K562 (cell line): ENCODE measurements at regions not wholly inside any gene's neighbourhood (a gene's known extent, or its start where the extent isn't known, plus 50 kb on each side); places are given as distances from the start of the nearest gene placed in this dataset.

Experiments used
- ATAC-seq: fragments of 200-7000 bp; cut with Tn5 transposase; 3 replicates; pipeline ENCODE4 v1.9.1; 2020; ENCODE audit warnings: moderate library complexity
- BruUV-seq: library from RNA; stranded (reverse); fragments of 400-500 nt; replicated peaks from 2 replicates; lab custom pipeline; 2021; lab: Mats Ljungman, UMichigan
- CTCF ChIA-PET: fragments of 300-600 bp; formaldehyde crosslinking; extraction: SDS; loops from one replicate; lab custom pipeline; 2021; ENCODE audit warnings: low intra/inter-chr PET ratio; lab: Yijun Ruan, JAX
- POLR2A ChIA-PET: fragments of 300-600, 350-650 bp; sonication (Branson Sonifier 250); formaldehyde crosslinking; extraction: SDS; loops from one replicate; lab custom pipeline; 2021; ENCODE audit warnings: antibody characterized with exemption, inconsistent platforms; lab: Yijun Ruan, JAX
- DNase-seq, 4 experiments: peaks; one replicate each; pipeline versions ENCODE4 v3.0.0 to v3.0.0-alpha.2; 2011 to 2018; ENCODE audit warnings: low spot score in 3 of 4, mixed read lengths in 3 of 4; ENCODE audit errors: extremely low read depth in 1 of 4
- FAIRE-seq: peaks from 2 replicates; lab custom pipeline; 2011; peaks lifted over from hg19 to GRCh38; lab: Jason Lieb, UNC
- H2AFZ ChIP-seq: 2 replicates; pipeline ENCODE4 v1.6.0; 2011; ENCODE audit warnings: low read depth, low read length, control low read depth, inconsistent platforms
- H3K27ac ChIP-seq: fragments of 200-600 bp; 3 replicates; pipeline ENCODE4 v1.8.0; 2011; ENCODE audit warnings: low read depth, mild to moderate bottlenecking, control low read depth, inconsistent platforms, low read length, moderate library complexity, mixed read lengths; ENCODE audit errors: extremely low read depth
- H3K27me3 ChIP-seq, 2 experiments: fragments of 300-600 bp in 1 of 2; 2 replicates in 1 of 2; 3 replicates in 1 of 2; pipeline versions ENCODE4 v1.6.0 to v1.8.0; 2011; ENCODE audit warnings: inconsistent platforms in 2 of 2, low read length in 2 of 2, mild to moderate bottlenecking in 1 of 2, mixed read lengths in 1 of 2, moderate library complexity in 1 of 2; ENCODE audit not compliant: control insufficient read depth in 2 of 2, insufficient read depth in 2 of 2
- H3K36me3 ChIP-seq: fragments of 300-600 bp; 3 replicates; pipeline ENCODE4 v1.8.0; 2011; ENCODE audit warnings: mild to moderate bottlenecking, low read length, inconsistent platforms; ENCODE audit not compliant: control insufficient read depth, insufficient read depth
- H3K4me1 ChIP-seq, 2 experiments: fragments of 200-600 bp in 1 of 2; replicated peaks in 1 of 2; 2 replicates in 1 of 2; 3 replicates in 1 of 2; pipeline versions ENCODE4 v1.5.1 to v1.8.0; 2011; ENCODE audit warnings: inconsistent platforms in 2 of 2, low read length in 2 of 2, mild to moderate bottlenecking in 1 of 2, mixed read lengths in 1 of 2, moderate library complexity in 1 of 2; ENCODE audit not compliant: control insufficient read depth in 2 of 2, insufficient read depth in 2 of 2
- H3K4me2 ChIP-seq: 2 replicates; pipeline ENCODE4 v1.6.1; 2011; ENCODE audit warnings: low read length, control low read depth, inconsistent platforms, mixed read lengths; ENCODE audit not compliant: insufficient read depth
- H3K4me3 ChIP-seq: fragments of 200-600 bp; sonication (generic), shearing (Covaris generic); 2 replicates; pipeline ENCODE4 v1.5.1; 2016; ENCODE audit warnings: control low read depth, inconsistent platforms
- H3K79me2 ChIP-seq: fragments of 200-600 bp; 3 replicates; pipeline ENCODE4 v1.8.0; 2011; ENCODE audit warnings: low read length, inconsistent platforms; ENCODE audit not compliant: control insufficient read depth, insufficient read depth
- H3K9ac ChIP-seq, 2 experiments: 2 replicates each; pipeline versions ENCODE4 v1.6.0 to v1.6.1; 2011; ENCODE audit warnings: low read depth in 2 of 2, low read length in 2 of 2, control low read depth in 1 of 2, inconsistent platforms in 1 of 2, mild to moderate bottlenecking in 1 of 2, mixed read lengths in 1 of 2; ENCODE audit not compliant: insufficient read depth in 1 of 2
- H3K9me1 ChIP-seq: one replicate; pipeline ENCODE4 v1.6.0; 2011; ENCODE audit warnings: inconsistent platforms, mild to moderate bottlenecking, low read length, moderate library complexity; ENCODE audit not compliant: control insufficient read depth, insufficient read depth
- H3K9me3 ChIP-seq: replicated peaks from 2 replicates; pipeline ENCODE4 v1.5.1; 2011; ENCODE audit warnings: low read depth, low read length, inconsistent platforms; ENCODE audit not compliant: control insufficient read depth, insufficient read depth
- H4K20me1 ChIP-seq: replicated peaks from 2 replicates; pipeline ENCODE4 v1.6.1; 2011; ENCODE audit warnings: low read length, inconsistent platforms, mixed read lengths; ENCODE audit not compliant: control insufficient read depth, insufficient read depth
- CBX1 ChIP-seq: sonication (generic); IDR thresholded peaks from 2 replicates; pipeline ENCODE4 v1.6.1; 2016; ENCODE audit warnings: antibody characterized with exemption, low read depth, mild to moderate bottlenecking
- CBX5 ChIP-seq: IDR thresholded peaks from 2 replicates; pipeline ENCODE4 v1.6.1; 2014; ENCODE audit warnings: low read depth, borderline replicate concordance
- DDX20 ChIP-seq: fragments of 450-650 bp; IDR thresholded peaks from 2 replicates; pipeline ENCODE4 v1.6.1; 2016; ENCODE audit warnings: missing genetic modification characterization, low read depth, mild to moderate bottlenecking, missing compliant biosample characterization, moderate library complexity
- ESRRB ChIP-seq: fragments of 250-450 bp; sonication (Bioruptor Pico); IDR thresholded peaks from 2 replicates; pipeline ENCODE4 v1.5.0; 2020; ENCODE audit warnings: mild to moderate bottlenecking, moderate library complexity, borderline replicate concordance
- FOSL1 ChIP-seq: fragments of 200-800 bp; sonication (Bioruptor generic); conservative IDR thresholded peaks from 2 replicates; pipeline ENCODE4 v1.6.1; 2016; ENCODE audit warnings: missing genetic modification characterization, missing compliant biosample characterization
- FOXP1 ChIP-seq: sonication (generic); formaldehyde crosslinking; IDR thresholded peaks from 2 replicates; pipeline ENCODE4 v1.8.0; 2022; ENCODE audit warnings: mild to moderate bottlenecking, missing genetic modification reagents
- HDGF ChIP-seq: fragments of 450-650 bp; IDR thresholded peaks from 2 replicates; pipeline ENCODE4 v1.6.1; 2016
- HLTF ChIP-seq: fragments of 450-650 bp; IDR thresholded peaks from 2 replicates; pipeline ENCODE4 v1.6.1; 2016
- MCM7 ChIP-seq, 2 experiments: fragments of 450-650 bp; IDR thresholded peaks; 2 replicates each; pipeline ENCODE4 v1.6.1; 2016 to 2018
- NKRF ChIP-seq: fragments of 450-650 bp; IDR thresholded peaks from 2 replicates; pipeline ENCODE4 v1.6.1; 2016; ENCODE audit warnings: borderline replicate concordance
- RFX5 ChIP-seq: IDR thresholded peaks from 2 replicates; pipeline ENCODE4 v1.6.1; 2011; ENCODE audit warnings: low read depth, mild to moderate bottlenecking, improper control_type of control experiment, low read length
- SIX5 ChIP-seq, 2 experiments: IDR thresholded peaks; 2 replicates each; pipeline ENCODE4 v1.6.1; 2011; ENCODE audit warnings: low read length in 2 of 2, borderline replicate concordance in 1 of 2, low read depth in 1 of 2, mild to moderate bottlenecking in 1 of 2, moderate library complexity in 1 of 2; ENCODE audit not compliant: insufficient read depth in 1 of 2
- SPI1 ChIP-seq: IDR thresholded peaks from 2 replicates; pipeline ENCODE4 v1.6.1; 2011; ENCODE audit warnings: low read depth, low read length, control low read depth, borderline replicate concordance
- ZFP30 ChIP-seq: fragments of 250-450 bp; sonication (Bioruptor Pico); IDR thresholded peaks from 2 replicates; pipeline ENCODE4 v1.8.0; 2022; ENCODE audit warnings: moderate library complexity, mild to moderate bottlenecking, inconsistent platforms, borderline replicate concordance
- ZNF584 ChIP-seq: fragments of 200-800 bp; sonication (Bioruptor generic); IDR thresholded peaks from 2 replicates; pipeline ENCODE4 v1.6.1; 2016; ENCODE audit warnings: low read depth, mild to moderate bottlenecking, missing genetic modification characterization, missing compliant biosample characterization
- WGBS: fragments of 100-300 bp; shearing (Covaris generic); methylation state at CpG from one replicate; pipeline ENCODE4 v1.1.6; 2016; ENCODE audit warnings: low coverage, mixed read lengths; ENCODE audit not compliant: insufficient coverage; ENCODE audit errors: missing lambda C conversion rate; 5-methylcytosine and 5-hydroxymethylcytosine counted together
- in situ Hi-C: fragments of 300-500 bp; cut with MboI; formaldehyde crosslinking; loops from 4 replicates; pipeline ENCODE4 v1.15.0; 2018; ENCODE audit warnings: inconsistent platforms, mixed read lengths
- intact Hi-C: fragments of 100-400 bp; cut with micrococcal nuclease; formaldehyde crosslinking; loops from 2 replicates; pipeline ENCODE4 v1.14.2; 2022

DNA sequence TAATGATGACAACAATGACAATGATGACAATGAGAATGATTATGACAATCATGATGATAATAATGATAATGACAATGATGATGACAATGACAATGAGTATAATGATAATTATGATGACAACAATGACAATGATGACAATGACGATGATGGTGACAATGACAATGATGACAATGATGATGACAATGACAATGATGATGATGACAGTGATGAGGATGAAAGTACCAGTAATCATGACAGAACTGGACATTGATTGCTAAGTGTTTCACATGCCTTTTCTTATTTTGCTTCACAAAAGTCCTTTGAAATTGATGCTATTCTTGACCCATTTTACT is 1106.0 kb upstream of the AUTS2 start:
- H2AFZ ChIP-seq: no peak overlapping the region
- WGBS: 0% methylated on average over 1 of the region's 1 CpG
- H3K9me1 ChIP-seq: no peaks in the 10 kb centered on the region
- BruUV-seq: no TSS peak
- POLR2A ChIA-PET: no interaction called here
- no peaks in the 10 kb centered on the region for H3K4me1 ChIP-seq
- no peak for ATAC-seq
- intact Hi-C loops: no loop called here
- no peak overlapping the region for H3K4me2 ChIP-seq
- H3K27me3 ChIP-seq: no peaks in the 10 kb centered on the region
- DNase-seq: no peak
- no peak overlapping the region for H3K27ac ChIP-seq
- TF ChIP-seq ZFP30 (CRISPR knock-in tag) (no peak), ZNF584 (CRISPR knock-in tag) (no peak), NKRF (no peak), RFX5 (no peak), DDX20 (no peak), HLTF (no peak), SIX5 (IDR thresholded peaks at IDR 0.05; ENCODE audit: borderline replicate concordance in 1 of 2, insufficient read depth in 1 of 2, low read depth in 1 of 2, low read length in 2 of 2) (no peak), CBX1 (no peak), SPI1 (no peak), MCM7 (IDR thresholded peaks at IDR 0.05) (no peak), ESRRB (CRISPR knock-in tag) (no peak), FOSL1 (tag) (no peak), HDGF (no peak), FOXP1 (no peak), CBX5 (no peak)
- TF ChIP-seq, all 486 proteins: peak for 0
- Histone ChIP-seq H3K79me2 (no peaks in the 10 kb centered on the region), H4K20me1 (no peaks in the 10 kb centered on the region), H3K4me3 (no peak overlapping the region), H3K9me3 (no peaks in the 10 kb centered on the region), H3K36me3 (no peaks in the 10 kb centered on the region), H3K9ac (no peak overlapping the region)
- FAIRE-seq: no peak
- in situ Hi-C loops: no loop called here
- CTCF ChIA-PET: no interaction called here
